ENCODE measurements at regions not wholly inside any gene's neighbourhood (a gene's known extent, or its start where the extent isn't known, plus 50 kb on each side); places are given as distances from the start of the nearest gene placed in this dataset.

GRCh38 chr10:33773886-33774480 lies 439.5 kb upstream of the NRP1 start:
- no peak overlapping the region; the same call in 1 of the 2 replicates for H3K4ac ChIP-seq (ENCODE audit: low read depth, low read length)
- TF ChIP-seq, protein P1, sequence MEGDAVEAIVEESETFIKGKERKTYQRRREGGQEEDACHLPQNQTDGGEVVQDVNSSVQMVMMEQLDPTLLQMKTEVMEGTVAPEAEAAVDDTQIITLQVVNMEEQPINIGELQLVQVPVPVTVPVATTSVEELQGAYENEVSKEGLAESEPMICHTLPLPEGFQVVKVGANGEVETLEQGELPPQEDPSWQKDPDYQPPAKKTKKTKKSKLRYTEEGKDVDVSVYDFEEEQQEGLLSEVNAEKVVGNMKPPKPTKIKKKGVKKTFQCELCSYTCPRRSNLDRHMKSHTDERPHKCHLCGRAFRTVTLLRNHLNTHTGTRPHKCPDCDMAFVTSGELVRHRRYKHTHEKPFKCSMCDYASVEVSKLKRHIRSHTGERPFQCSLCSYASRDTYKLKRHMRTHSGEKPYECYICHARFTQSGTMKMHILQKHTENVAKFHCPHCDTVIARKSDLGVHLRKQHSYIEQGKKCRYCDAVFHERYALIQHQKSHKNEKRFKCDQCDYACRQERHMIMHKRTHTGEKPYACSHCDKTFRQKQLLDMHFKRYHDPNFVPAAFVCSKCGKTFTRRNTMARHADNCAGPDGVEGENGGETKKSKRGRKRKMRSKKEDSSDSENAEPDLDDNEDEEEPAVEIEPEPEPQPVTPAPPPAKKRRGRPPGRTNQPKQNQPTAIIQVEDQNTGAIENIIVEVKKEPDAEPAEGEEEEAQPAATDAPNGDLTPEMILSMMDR (conservative IDR thresholded peaks at IDR 0.05), result no peak
- no peaks in the 10 kb centered on the region for H3K27me3 ChIP-seq (ENCODE audit: insufficient read depth, low read length)
- no peak overlapping the region for H2BK15ac ChIP-seq (ENCODE audit: low read depth, low read length)
- H3K27me3 Mint-ChIP-seq (ENCODE audit: low read depth), result no peaks in the 10 kb centered on the region; the same call in 1 of the 2 replicates
- H3K4me3 Mint-ChIP-seq, result no peak overlapping the region
- peak; percentile 33 for DNase-seq
- no peak overlapping the region for H2AK5ac ChIP-seq (ENCODE audit: insufficient read length, low read length)
- H3K27ac Mint-ChIP-seq, result peak overlapping the region in 2 of 3 experiments; percentile 94 to 97; a peak in 4 of 7 replicates
- 0 out of 2 replicates have a peak overlapping the region, but pooled peaks have one; percentile 74 for H3K14ac ChIP-seq (ENCODE audit: insufficient read depth, low read length)
- no peak overlapping the region for H2BK5ac ChIP-seq (ENCODE audit: insufficient read length, low read length)
- no peak overlapping the region for H3K4me2 ChIP-seq (ENCODE audit: insufficient read depth, insufficient read length, low read length)
- no peak overlapping the region for H2BK120ac ChIP-seq (ENCODE audit: low read depth, low read length, poor library complexity, severe bottlenecking)
- no peaks in the 10 kb centered on the region for H3K79me1 ChIP-seq (ENCODE audit: insufficient read depth, low read depth, low read length, poor library complexity, severe bottlenecking)
- no peak overlapping the region for H4K5ac ChIP-seq (ENCODE audit: insufficient read length, low read depth, low read length)
- H3K4me1 Mint-ChIP-seq, result peaks cover 35 to 41% of the 10 kb centered on the region in 2 experiments
- H3K56ac ChIP-seq (ENCODE audit: insufficient read length, low read depth, low read length), result no peak overlapping the region
- no peak overlapping the region for H4K8ac ChIP-seq (replicated peaks; ENCODE audit: insufficient read length, low read depth, low read length)
- no peak overlapping the region for H3T11ph ChIP-seq (ENCODE audit: low read length)
- H3K18ac ChIP-seq (ENCODE audit: insufficient read length, low read depth, low read length), result peak overlapping the region; percentile 39
- H3K23ac ChIP-seq (ENCODE audit: insufficient read length, low read depth, low read length), result no peak overlapping the region
- no peak overlapping the region for H3K9ac ChIP-seq (ENCODE audit: extremely low read depth, insufficient read length, low read length)
- peaks cover 5% of the 10 kb centered on the region; the same call in 1 of the 2 replicates for H3K4me1 ChIP-seq (ENCODE audit: insufficient read depth, low read length)
- peaks cover 0 to 7% (median 5%) of the 10 kb centered on the region in 3 experiments; a peak in 2 of 7 replicates for H3K36me3 Mint-ChIP-seq (ENCODE audit: insufficient read depth in 1 of 3, low read depth in 3 of 3)
- no peaks in the 10 kb centered on the region for H3K79me2 ChIP-seq (ENCODE audit: insufficient read depth, low read length)
- peak overlapping the region; percentile 70 for H3K27ac ChIP-seq (ENCODE audit: insufficient read length, low read depth, low read length)
- H3K9me3 Mint-ChIP-seq, result no peaks in the 10 kb centered on the region
- H3K23me2 ChIP-seq (ENCODE audit: insufficient read length, low read depth, low read length, poor library complexity, severe bottlenecking), result no peaks in the 10 kb centered on the region
- no peak overlapping the region for H2BK12ac ChIP-seq (ENCODE audit: insufficient read length, low read depth, low read length)
- H4K20me1 ChIP-seq (ENCODE audit: control insufficient read depth, insufficient read depth, insufficient read length), result no peaks in the 10 kb centered on the region
- H3K9me3 ChIP-seq (ENCODE audit: control insufficient read depth, low read depth, low read length), result no peaks in the 10 kb centered on the region
- no CpG with 5 or more reads among the region's 21 CpGs for WGBS (ENCODE audit: extremely low coverage, insufficient read length, low lambda C conversion rate)
- H4K91ac ChIP-seq (ENCODE audit: insufficient read length, low read depth, low read length), result no peak overlapping the region
- no peak overlapping the region for H2BK20ac ChIP-seq (ENCODE audit: low read depth, low read length, poor library complexity, severe bottlenecking)
- H2AFZ ChIP-seq (ENCODE audit: low read length), result no peak overlapping the region

Measured in H9 (cell line).